A549 (cell line): ENCODE measurements at regions not wholly inside any gene's neighbourhood (a gene's known extent, or its start where the extent isn't known, plus 50 kb on each side); places are given as distances from the start of the nearest gene placed in this dataset.

Source experiments
- ATAC-seq, 2 experiments: fragments of 200-7000 bp in 1 of 2; fragments of >200 bp in 1 of 2; cut with Nextera tagmentation in 1 of 2; cut with Tn5 transposase in 1 of 2; 3 replicates each; pipeline versions ENCODE4 v1.8.0 to v1.9.1; 2018 to 2020; ENCODE audit warnings: mild to moderate bottlenecking in 1 of 2, moderate library complexity in 1 of 2
- CTCF ChIA-PET: fragments of 300-600 bp; sonication (Branson Sonifier 250); formaldehyde crosslinking; extraction: SDS; loops from one replicate; lab custom pipeline; 2021; ENCODE audit warnings: antibody characterized with exemption, inconsistent platforms; lab: Yijun Ruan, JAX
- POLR2A ChIA-PET: fragments of 350-600 bp; formaldehyde crosslinking; extraction: SDS; loops from one replicate; lab custom pipeline; 2021; ENCODE audit warnings: antibody characterized with exemption, inconsistent platforms; lab: Yijun Ruan, JAX
- DNase-seq, 2 experiments: peaks; one replicate each; pipeline versions ENCODE4 v3.0.0 to v3.0.0-alpha.2; 2011 to 2016; ENCODE audit warnings: low read depth in 1 of 2, low spot score in 1 of 2
- FAIRE-seq: peaks from 2 replicates; lab custom pipeline; 2011; peaks lifted over from hg19 to GRCh38; lab: Jason Lieb, UNC
- H3K27ac ChIP-seq, 2 experiments: fragments of >200 bp; sonication (Bioruptor Twin); formaldehyde crosslinking; 3 replicates each; pipeline ENCODE4 v1.5.1; 2016 to 2017
- H3K4me1 ChIP-seq: fragments of >200 bp; sonication (Bioruptor Twin); formaldehyde crosslinking; 3 replicates; pipeline ENCODE4 v1.6.1; 2016
- H3K4me2 ChIP-seq: fragments of >200 bp; sonication (Bioruptor Twin); formaldehyde crosslinking; 3 replicates; pipeline ENCODE4 v1.6.1; 2016
- H3K4me3 ChIP-seq: fragments of >200 bp; sonication (Bioruptor Twin); formaldehyde crosslinking; 3 replicates; pipeline ENCODE4 v1.5.1; 2016
- H3K9me3 ChIP-seq: fragments of >200 bp; sonication (Bioruptor Twin); formaldehyde crosslinking; 3 replicates; pipeline ENCODE4 v1.6.1; 2016
- ATOH8 ChIP-seq: fragments of 250-450 bp; sonication (Bioruptor Pico); IDR thresholded peaks from 2 replicates; pipeline ENCODE4 v1.5.0; 2020; ENCODE audit warnings: low read depth, mild to moderate bottlenecking, moderate library complexity
- CHD2 ChIP-seq: fragments of 150-350 bp; IDR thresholded peaks from 2 replicates; pipeline ENCODE4 v1.6.1; 2014; ENCODE audit warnings: low read length; ENCODE audit not compliant: partially characterized antibody
- E2F6 ChIP-seq: IDR thresholded peaks from 2 replicates; pipeline ENCODE4 v1.6.1; 2012; ENCODE audit warnings: low read depth, borderline replicate concordance
- EHF ChIP-seq: fragments of 250-450 bp; sonication (Bioruptor Pico); IDR thresholded peaks from 2 replicates; pipeline ENCODE4 v1.5.0; 2020; ENCODE audit warnings: mild to moderate bottlenecking
- EP300 ChIP-seq, 2 experiments: fragments of >200 bp; sonication (Bioruptor Twin); formaldehyde crosslinking; IDR thresholded peaks; 2 replicates in 1 of 2; 3 replicates in 1 of 2; pipeline ENCODE4 v1.6.1; 2016 to 2017
- FOSL2 ChIP-seq, 2 experiments: fragments of 450-650 bp in 1 of 2; fragments of >200 bp in 1 of 2; sonication (Bioruptor Twin) in 1 of 2; formaldehyde crosslinking; IDR thresholded peaks; 2 replicates each; pipeline versions ENCODE4 v1.5.0 to v1.6.1; 2016 to 2020; ENCODE audit warnings: mild to moderate bottlenecking in 1 of 2, moderate library complexity in 1 of 2
- HMGXB4 ChIP-seq: fragments of 250-450 bp; sonication (Bioruptor Pico); IDR thresholded peaks from 2 replicates; pipeline ENCODE4 v1.5.0; 2021; ENCODE audit warnings: mild to moderate bottlenecking, moderate library complexity, borderline replicate concordance
- HOXA7 ChIP-seq: fragments of 250-450 bp; sonication (Bioruptor Pico); IDR thresholded peaks from 2 replicates; pipeline ENCODE4 v1.5.0; 2020; ENCODE audit warnings: mild to moderate bottlenecking, moderate library complexity
- HOXB13 ChIP-seq: fragments of 250-450 bp; sonication (Bioruptor Pico); IDR thresholded peaks from 2 replicates; pipeline ENCODE4 v1.5.0; 2020; ENCODE audit warnings: low read depth, mild to moderate bottlenecking, moderate library complexity
- HOXB5 ChIP-seq: fragments of 250-450 bp; sonication (Bioruptor Pico); IDR thresholded peaks from 2 replicates; pipeline ENCODE4 v1.5.0; 2020; ENCODE audit warnings: mild to moderate bottlenecking, moderate library complexity
- JUN ChIP-seq, 2 experiments: fragments of >200 bp; sonication (Bioruptor Twin); formaldehyde crosslinking; IDR thresholded peaks; 2 replicates in 1 of 2; 3 replicates in 1 of 2; pipeline ENCODE4 v1.6.1; 2016 to 2017
- JUNB ChIP-seq: fragments of >200 bp; sonication (Bioruptor Twin); formaldehyde crosslinking; IDR thresholded peaks from 2 replicates; pipeline ENCODE4 v1.6.1; 2016
- KDM1A ChIP-seq: fragments of 200-600 bp; sonication (generic); IDR thresholded peaks from 2 replicates; pipeline ENCODE4 v1.6.1; 2016; ENCODE audit warnings: low read depth, mild to moderate bottlenecking
- MAFK ChIP-seq: fragments of 450-650 bp; IDR thresholded peaks from 2 replicates; pipeline ENCODE4 v1.6.1; 2014; ENCODE audit not compliant: partially characterized antibody
- MAX ChIP-seq: IDR thresholded peaks from 2 replicates; pipeline ENCODE4 v1.6.1; 2012
- POLR2A ChIP-seq: IDR thresholded peaks from 2 replicates; pipeline ENCODE4 v1.6.1; 2012; ENCODE audit warnings: mild to moderate bottlenecking, low read length
- POLR2AphosphoS2 ChIP-seq: conservative IDR thresholded peaks from 2 replicates; pipeline ENCODE4 v1.6.1; 2012; ENCODE audit warnings: low read length, improper control_type of control experiment, inconsistent platforms
- RARB ChIP-seq: fragments of 250-450 bp; sonication (Bioruptor Pico); IDR thresholded peaks from 2 replicates; pipeline ENCODE4 v1.8.0; 2021; ENCODE audit warnings: mild to moderate bottlenecking, moderate library complexity
- REST ChIP-seq: fragments of 200-600 bp; sonication (generic); IDR thresholded peaks from 2 replicates; pipeline ENCODE4 v1.6.1; 2016; ENCODE audit warnings: antibody characterized with exemption, mild to moderate bottlenecking, moderate library complexity
- SMC3 ChIP-seq: fragments of >200 bp; sonication (Bioruptor Twin); formaldehyde crosslinking; IDR thresholded peaks from 3 replicates; pipeline ENCODE4 v1.6.1; 2018; ENCODE audit warnings: inconsistent platforms
- SREBF2 ChIP-seq: fragments of 450-650 bp; IDR thresholded peaks from 2 replicates; pipeline ENCODE4 v1.6.1; 2014; ENCODE audit warnings: mild to moderate bottlenecking, moderate library complexity
- ZNF302 ChIP-seq: fragments of 250-450 bp; sonication (Bioruptor Pico); IDR thresholded peaks from 2 replicates; pipeline ENCODE4 v1.9.0; 2021; ENCODE audit warnings: inconsistent platforms, mild to moderate bottlenecking, moderate library complexity
- WGBS: methylation state at CpG from one replicate; pipeline ENCODE4 v1.1.6; 2017; ENCODE audit errors: missing lambda C conversion rate; 5-methylcytosine and 5-hydroxymethylcytosine counted together

- no peaks in the 10 kb centered on the region for H3K9me3 ChIP-seq
- POLR2A ChIA-PET, result no interaction called here
- no peak for DNase-seq
- peak overlapping the region in 1 of 2 experiments; percentile 2; a peak in 1 of 6 replicates for H3K27ac ChIP-seq
- ATAC-seq, result no peak
- TF ChIP-seq EHF (CRISPR knock-in tag) (no peak), SREBF2 (no peak), EP300 (IDR thresholded peaks at IDR 0.05) (no peak), POLR2A (no peak), E2F6 (no peak), SMC3 (no peak), CHD2 (no peak)
- no peak overlapping the region for H3K4me3 ChIP-seq
- FAIRE-seq, result no peak
- CTCF ChIA-PET, result interaction anchor here (0.6 to 6.4 kb wide), 7 partner anchors 15 to 208 kb away, joined by 3 to 53 read pairs (median 5); no protein-coding TSS in a partner anchor
- 38% methylated on average over 2 of the region's 2 CpGs for WGBS
- no peak overlapping the region for H3K4me2 ChIP-seq
- peaks cover 24% of the 10 kb centered on the region for H3K4me1 ChIP-seq
Measured at GRCh38 chr7:142584765-142585164, 164.5 kb upstream of the PRSS1 start.

GRCh38 chr7:142583446-142583845 lies 165.8 kb upstream of the PRSS1 start:
- Histone ChIP-seq H3K27ac (peak overlapping the region; percentile 47 to 76), H3K9me3 (no peaks in the 10 kb centered on the region), H3K4me1 (peaks cover 24% of the 10 kb centered on the region), H3K4me2 (peak overlapping the region; percentile 64), H3K4me3 (no peak overlapping the region)
- ChIA-PET CTCF (interaction anchor here (1.0 to 6.4 kb wide), 7 partner anchors 9 to 49 kb away, joined by 3 to 53 read pairs (median 4); no protein-coding TSS in a partner anchor), POLR2A (no interaction called here)
- DNase-seq, result peak; percentile 76 to 77
- no peak for FAIRE-seq
- peak; percentile 87 for ATAC-seq
- 4% methylated on average over 2 of the region's 2 CpGs for WGBS
- TF ChIP-seq KDM1A (no peak), JUN (IDR thresholded peaks at IDR 0.05) (0 out of 5 replicates have a peak, but pooled peaks of 1 of the 2 experiments have one; percentile 27), JUNB (peak; percentile 57; the same call in 1 of the 2 replicates), FOSL2 (IDR thresholded peaks at IDR 0.05) (peak; percentile 50), FOSL2 (CRISPR knock-in tag; IDR thresholded peaks at IDR 0.05) (peak; percentile 68), RARB (no peak), MAX (0 out of 2 replicates have a peak, but pooled peaks have one; percentile 26), MAFK (peak; percentile 32)

GRCh38 chr7:142582351-142582750 lies 166.9 kb upstream of the PRSS1 start:
- Histone ChIP-seq H3K4me1 (peaks cover 24% of the 10 kb centered on the region), H3K9me3 (no peaks in the 10 kb centered on the region), H3K4me3 (no peak overlapping the region), H3K4me2 (no peak overlapping the region), H3K27ac (no peak overlapping the region; a peak in 1 of 6 replicates)
- ChIA-PET CTCF (interaction anchor here (1.0 to 6.4 kb wide), 6 partner anchors 8 to 50 kb away, joined by 3 to 53 read pairs (median 4); no protein-coding TSS in a partner anchor), POLR2A (no interaction called here)
- no peak for ATAC-seq
- 97% methylated on average over 3 of the region's 3 CpGs for WGBS
- no peak for DNase-seq
- FAIRE-seq, result no peak
- TF ChIP-seq MAFK (peak; percentile 75), FOSL2 (IDR thresholded peaks at IDR 0.05) (no peak), FOSL2 (CRISPR knock-in tag; IDR thresholded peaks at IDR 0.05) (no peak), POLR2AphosphoS2 (no peak), ATOH8 (no peak), RARB (no peak)

- Histone ChIP-seq H3K4me1 (peaks cover 24% of the 10 kb centered on the region), H3K27ac (peak overlapping the region in 1 of 2 experiments; percentile 53; a peak in 2 of 6 replicates), H3K9me3 (no peaks in the 10 kb centered on the region), H3K4me3 (no peak overlapping the region), H3K4me2 (no peak overlapping the region)
- POLR2A ChIA-PET, result no interaction called here
- 46% methylated on average over 4 of the region's 4 CpGs for WGBS
- FAIRE-seq (no peak), ATAC-seq (no peak), DNase-seq (peak in 1 of 2 experiments; percentile 10)
- CTCF ChIA-PET, result interaction anchor here (0.9 to 6.4 kb wide), 6 partner anchors 23 to 108 kb away, joined by 3 to 53 read pairs (median 4); no protein-coding TSS in a partner anchor
- no peak for TF ChIP-seq REST
- TF ChIP-seq ZNF302 (CRISPR knock-in tag), result no peak
- TF ChIP-seq SREBF2, result no peak
- no peak for TF ChIP-seq E2F6
- no peak for TF ChIP-seq HOXA7 (CRISPR knock-in tag)
- TF ChIP-seq HOXB5 (CRISPR knock-in tag), result no peak
- TF ChIP-seq HOXB13, result no peak
- TF ChIP-seq HMGXB4 (CRISPR knock-in tag), result no peak
Measured at GRCh38 chr7:142581341-142581740, 167.9 kb upstream of the PRSS1 start.
